GM18873 (cell line): ENCODE measurements at regions not wholly inside any gene's neighbourhood (a gene's known extent, or its start where the extent isn't known, plus 50 kb on each side); places are given as distances from the start of the nearest gene placed in this dataset.
"Not testable (repeated sequence)": the region's sequence is repeated elsewhere in the genome, so short reads cannot be mapped to it uniquely, and the experiment has no call there.

Experiments used
- ATAC-seq: cut with Tn5 transposase; IDR thresholded peaks from one replicate; pipeline ENCODE4 v1.9.1; 2021; ENCODE audit warnings: mild to moderate bottlenecking, moderate library complexity, moderate number of reproducible peaks; ENCODE audit not compliant: unreplicated experiment, low FRiP score

DNA sequence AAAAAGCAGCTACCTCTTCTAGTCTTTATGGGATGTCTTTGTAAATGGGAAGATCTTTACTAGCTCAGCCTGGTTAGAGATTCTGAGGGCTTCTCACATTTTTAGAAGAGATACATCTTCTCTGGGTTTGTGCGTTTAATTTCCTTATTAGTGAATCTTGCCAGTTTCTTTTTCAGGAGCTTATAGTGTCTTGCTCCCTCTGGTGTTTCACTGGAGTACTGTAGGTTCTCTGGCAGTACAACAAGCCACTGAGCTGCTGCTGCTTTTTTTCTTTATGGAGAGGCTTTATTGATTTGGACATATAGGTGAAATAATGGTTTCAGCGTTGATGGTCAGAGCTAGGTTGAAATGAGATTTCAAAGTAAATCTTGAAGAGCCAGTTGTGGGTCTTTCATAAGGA lies 82.9 kb downstream of the LAS1L start:
- peak; percentile 58 for ATAC-seq

DNA sequence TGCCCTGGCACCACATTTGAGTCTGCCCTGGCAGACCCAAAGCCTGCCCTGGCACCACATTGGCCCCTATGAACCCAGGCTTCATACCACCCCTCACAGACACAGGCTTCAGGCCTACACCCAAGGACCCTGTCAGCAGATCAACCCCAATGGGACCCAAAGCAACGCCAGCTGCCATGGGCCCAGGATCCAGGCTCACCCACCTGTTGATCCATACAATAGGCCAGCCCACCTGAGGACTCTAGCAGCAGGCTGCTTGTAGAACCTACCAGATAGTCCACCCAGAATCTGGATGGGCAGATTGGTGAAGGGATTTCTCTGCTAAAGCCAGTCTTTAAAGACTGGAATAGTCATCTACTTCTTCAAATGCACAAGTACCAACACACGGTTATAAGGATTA lies 114.4 kb downstream of the LAS1L start:
- ATAC-seq = no peak

GRCh38 chrX:65407662-65408061 lies 126.9 kb downstream of the LAS1L start:
- not testable (repeated sequence) for ATAC-seq

DNA sequence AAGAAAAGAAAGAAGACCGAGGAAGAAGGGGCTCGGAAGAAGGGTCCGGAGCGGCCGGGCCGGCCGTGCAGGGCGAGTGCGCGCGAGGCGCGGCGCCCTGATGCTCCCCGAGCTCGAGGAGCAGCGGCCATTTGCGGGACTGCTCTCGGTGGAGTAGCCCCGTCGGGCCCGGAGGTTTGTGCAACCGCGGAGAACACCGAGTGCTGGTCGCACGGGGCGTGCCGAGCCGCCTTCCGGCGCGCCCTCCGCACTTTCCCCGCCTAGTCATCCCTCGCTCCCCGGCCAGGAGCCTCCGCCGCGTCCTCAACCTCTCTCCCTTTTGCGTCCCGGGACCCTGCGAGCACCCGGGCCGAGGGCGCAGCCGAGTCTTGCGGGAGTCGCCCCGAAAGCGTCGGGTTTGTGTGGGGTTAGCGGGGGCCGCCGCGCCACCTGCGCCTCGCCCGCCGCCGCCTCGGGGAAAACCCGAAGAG lies 127.4 kb downstream of the LAS1L start:
- ATAC-seq = no peak

GRCh38 chrX:65406532-65406931 lies 128.1 kb downstream of the LAS1L start:
- no peak for ATAC-seq

DNA sequence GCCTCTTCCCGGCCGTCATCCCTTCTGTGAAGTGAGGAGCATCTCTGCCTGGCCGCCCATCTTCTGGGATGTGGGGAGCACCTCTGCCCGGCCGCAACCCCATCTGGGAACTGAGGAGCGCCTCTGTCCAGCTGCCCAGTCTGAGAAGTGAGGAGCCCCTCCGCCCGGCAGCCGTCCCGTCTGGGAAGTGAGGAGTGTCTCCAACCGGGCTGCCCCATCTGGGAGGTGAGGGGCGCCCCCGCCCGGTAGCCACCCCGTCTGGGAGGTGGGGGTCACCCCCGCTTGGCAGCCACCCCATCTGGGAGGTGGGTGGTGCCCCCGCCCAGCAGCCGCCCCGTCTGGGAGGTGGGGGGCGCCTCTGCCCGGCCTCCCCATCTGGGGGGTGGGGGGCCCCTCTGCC lies 142.3 kb downstream of the LAS1L start:
- ATAC-seq = no peak

- not testable (repeated sequence) for ATAC-seq
These were observed 145.5 kb downstream of the LAS1L start for GRCh38 chrX:65389120-65389519.
